HCT116 (cell line): ENCODE measurements at regions not wholly inside any gene's neighbourhood (a gene's known extent, or its start where the extent isn't known, plus 50 kb on each side); places are given as distances from the start of the nearest gene placed in this dataset.

Experiments
- ATAC-seq: fragments of 200-7000 bp; cut with Tn5 transposase; 2 replicates; pipeline ENCODE4 v1.9.1; 2020; ENCODE audit warnings: mild to moderate bottlenecking, moderate library complexity
- BruUV-seq: library from RNA; stranded (reverse); fragments of 400-500 nt; replicated peaks from 2 replicates; lab custom pipeline; 2021; lab: Mats Ljungman, UMichigan
- CTCF ChIA-PET: fragments of 300-600 bp; sonication (Branson Sonifier 250); formaldehyde crosslinking; loops from one replicate; lab custom pipeline; 2021; ENCODE audit warnings: antibody characterized with exemption; lab: Charles Lee
- POLR2A ChIA-PET: fragments of 300-600, 350-600 bp; sonication (Branson Sonifier 250); formaldehyde crosslinking; loops from one replicate; lab custom pipeline; 2021; ENCODE audit warnings: antibody characterized with exemption; lab: Charles Lee
- RAD21 ChIA-PET, 2 experiments: fragments of 300-600 bp; sonication (Branson Sonifier 250); formaldehyde crosslinking; loops; one replicate each; lab custom pipeline; 2023; ENCODE audit warnings: low total read pairs in 2 of 2; ENCODE audit not compliant: uncharacterized antibody in 2 of 2, unreplicated experiment in 2 of 2, low non-redundant PET in 1 of 2; lab: Charles Lee
- DNase-seq: peaks from one replicate; pipeline ENCODE4 v3.0.0-alpha.2; 2010; ENCODE audit warnings: low read depth, low spot score
- H2AFZ ChIP-seq: fragments of 200-600 bp; shearing (Covaris generic), sonication (generic); 2 replicates; pipeline ENCODE4 v1.6.1; 2017; ENCODE audit warnings: low read depth, mixed run types, mixed read lengths, antibody characterized with exemption, low read length; ENCODE audit not compliant: poor library complexity, severe bottlenecking
- H3K27ac ChIP-seq: 2 replicates; pipeline ENCODE4 v1.5.1; 2012; ENCODE audit warnings: low read depth, low read length
- H3K27me3 ChIP-seq: fragments of 200-600 bp; sonication (generic); 2 replicates; pipeline ENCODE4 v1.6.1; 2016; ENCODE audit warnings: mixed run types, low read length, mixed read lengths; ENCODE audit not compliant: insufficient read depth
- H3K36me3 ChIP-seq, 2 experiments: fragments of 200-500 bp in 1 of 2; fragments of 200-600 bp in 1 of 2; sonication (Bioruptor generic) in 1 of 2; sonication (generic) in 1 of 2; 2 replicates each; pipeline versions ENCODE4 v1.5.1 to v1.6.1; 2014 to 2016; ENCODE audit warnings: low read length in 2 of 2, inconsistent platforms in 1 of 2, mixed read lengths in 1 of 2, mixed run types in 1 of 2; ENCODE audit not compliant: insufficient read depth in 2 of 2, control insufficient read depth in 1 of 2
- H3K4me1 ChIP-seq, 2 experiments: fragments of 200-600 bp in 1 of 2; sonication (generic) in 1 of 2; 2 replicates each; pipeline versions ENCODE4 v1.5.1 to v1.6.1; 2012 to 2017; ENCODE audit warnings: low read length in 2 of 2, inconsistent platforms in 1 of 2, mild to moderate bottlenecking in 1 of 2, mixed read lengths in 1 of 2, mixed run types in 1 of 2, moderate library complexity in 1 of 2; ENCODE audit not compliant: insufficient read depth in 2 of 2, control insufficient read depth in 1 of 2
- H3K4me2 ChIP-seq: fragments of 200-600 bp; sonication (generic); 2 replicates; pipeline ENCODE4 v1.6.1; 2017; ENCODE audit warnings: mixed run types, low read length, mixed read lengths
- H3K4me3 ChIP-seq, 2 experiments: fragments of 200-600 bp in 1 of 2; sonication (generic) in 1 of 2; replicated peaks in 1 of 2; 2 replicates each; pipeline ENCODE4 v1.5.1; 2011 to 2016; ENCODE audit warnings: low read length in 2 of 2, control low read depth in 1 of 2, low read depth in 1 of 2, mild to moderate bottlenecking in 1 of 2, mixed read lengths in 1 of 2, mixed run types in 1 of 2
- H3K79me2 ChIP-seq: fragments of 200-600 bp; sonication (generic); 2 replicates; pipeline ENCODE4 v1.6.1; 2017; ENCODE audit warnings: mild to moderate bottlenecking, mixed run types, low read length, moderate library complexity, mixed read lengths; ENCODE audit not compliant: insufficient read depth
- H3K9ac ChIP-seq: fragments of 200-600 bp; sonication (generic); 2 replicates; pipeline ENCODE4 v1.6.1; 2016; ENCODE audit warnings: low read length, mixed read lengths
- H3K9me2 ChIP-seq: fragments of 200-600 bp; sonication (generic), shearing (Covaris generic); 2 replicates; pipeline ENCODE4 v1.6.1; 2017; ENCODE audit warnings: mixed run types, mild to moderate bottlenecking, moderate library complexity; ENCODE audit not compliant: insufficient read depth
- H3K9me3 ChIP-seq, 2 experiments: fragments of 200-500 bp in 1 of 2; fragments of 200-600 bp in 1 of 2; sonication (Bioruptor generic) in 1 of 2; sonication (generic) in 1 of 2; 2 replicates each; pipeline ENCODE4 v1.6.1; 2014 to 2017; ENCODE audit warnings: low read length in 2 of 2, mixed read lengths in 2 of 2, inconsistent platforms in 1 of 2, low read depth in 1 of 2, mild to moderate bottlenecking in 1 of 2, mixed run types in 1 of 2, moderate library complexity in 1 of 2; ENCODE audit not compliant: control insufficient read depth in 1 of 2, insufficient read depth in 1 of 2
- H4K20me1 ChIP-seq: fragments of 200-600 bp; sonication (generic), shearing (Covaris generic); 2 replicates; pipeline ENCODE4 v1.6.1; 2017; ENCODE audit warnings: mixed run types, mild to moderate bottlenecking, moderate library complexity; ENCODE audit not compliant: insufficient read depth
- ATF3 ChIP-seq: IDR thresholded peaks from 2 replicates; pipeline ENCODE4 v1.6.1; 2012
- CBX3 ChIP-seq: IDR thresholded peaks from 2 replicates; pipeline ENCODE4 v1.6.1; 2012; ENCODE audit warnings: low read depth
- CEBPB ChIP-seq: IDR thresholded peaks from 2 replicates; pipeline ENCODE4 v1.6.1; 2012; ENCODE audit warnings: low read depth
- EGR1 ChIP-seq: IDR thresholded peaks from 2 replicates; pipeline ENCODE4 v1.6.1; 2012; ENCODE audit warnings: low read depth
- ELF1 ChIP-seq: IDR thresholded peaks from 2 replicates; pipeline ENCODE4 v1.6.1; 2012; ENCODE audit warnings: low read depth, borderline replicate concordance
- EZH2 ChIP-seq: fragments of 200-600 bp; sonication (generic); IDR thresholded peaks from 2 replicates; pipeline ENCODE4 v1.6.1; 2017; ENCODE audit warnings: antibody characterized with exemption, mixed run types
- EZH2phosphoT487 ChIP-seq: fragments of 200-600 bp; IDR thresholded peaks from 2 replicates; pipeline ENCODE4 v1.6.1; 2018; ENCODE audit warnings: antibody characterized with exemption, borderline replicate concordance
- FOSL1 ChIP-seq: IDR thresholded peaks from 2 replicates; pipeline ENCODE4 v1.6.1; 2012; ENCODE audit warnings: low read depth
- JUND ChIP-seq: IDR thresholded peaks from 2 replicates; pipeline ENCODE4 v1.6.1; 2012
- POLR2A ChIP-seq: IDR thresholded peaks from 2 replicates; pipeline ENCODE4 v1.7.0; 2011; ENCODE audit warnings: borderline replicate concordance; ENCODE audit not compliant: insufficient read depth, insufficient read length; ENCODE audit errors: extremely low read depth
- POLR2AphosphoS5 ChIP-seq: IDR thresholded peaks from 2 replicates; pipeline ENCODE4 v1.6.1; 2011; ENCODE audit warnings: mild to moderate bottlenecking, low read depth, low read length, moderate library complexity
- RAD21 ChIP-seq: IDR thresholded peaks from 2 replicates; pipeline ENCODE4 v1.6.1; 2012; ENCODE audit warnings: low read depth, mild to moderate bottlenecking
- SIN3A ChIP-seq: IDR thresholded peaks from 2 replicates; pipeline ENCODE4 v1.6.1; 2012; ENCODE audit warnings: low read depth
- SRF ChIP-seq: IDR thresholded peaks from 2 replicates; pipeline ENCODE4 v1.6.1; 2012; ENCODE audit warnings: low read depth
- TCF7L2 ChIP-seq: IDR thresholded peaks from 2 replicates; pipeline ENCODE4 v1.7.0; 2011; ENCODE audit warnings: borderline replicate concordance, inconsistent platforms; ENCODE audit not compliant: insufficient read depth, insufficient read length; ENCODE audit errors: extremely low read depth
- YY1 ChIP-seq: IDR thresholded peaks from 2 replicates; pipeline ENCODE4 v1.6.1; 2011; ENCODE audit warnings: low read length, low read depth, moderate library complexity, mild to moderate bottlenecking; ENCODE audit not compliant: insufficient replicate concordance; ENCODE audit errors: extremely low read depth
- ZFX ChIP-seq: fragments of 450-650 bp; IDR thresholded peaks from 2 replicates; pipeline ENCODE4 v1.6.1; 2017
- ZNF274 ChIP-seq: fragments of 200-500 bp; sonication (Bioruptor generic); IDR thresholded peaks from 2 replicates; pipeline ENCODE4 v1.6.1; 2014; ENCODE audit warnings: mild to moderate bottlenecking, low read depth, low read length, inconsistent platforms
- intact Hi-C: fragments of 100-400 bp; cut with micrococcal nuclease; formaldehyde crosslinking; loops from 2 replicates; pipeline ENCODE4 v1.10.0; 2022
- TF ChIP-seq, protein P1 (sequence below), 3 experiments: fragments of 200-600 bp in 1 of 3; sonication (generic) in 1 of 3; IDR thresholded peaks in 2 of 3; conservative IDR thresholded peaks in 1 of 3; 2 replicates each; pipeline ENCODE4 v1.5.1; 2012 to 2017; ENCODE audit warnings: low read depth in 2 of 3, low read length in 2 of 3, antibody characterized with exemption in 1 of 3, borderline replicate concordance in 1 of 3, control low read depth in 1 of 3, mild to moderate bottlenecking in 1 of 3, mixed read lengths in 1 of 3, mixed run types in 1 of 3, moderate library complexity in 1 of 3; ENCODE audit not compliant: insufficient read depth in 1 of 3
- TF ChIP-seq, protein P2 (sequence below): IDR thresholded peaks from 2 replicates; pipeline ENCODE4 v1.6.1; 2012

DNA sequence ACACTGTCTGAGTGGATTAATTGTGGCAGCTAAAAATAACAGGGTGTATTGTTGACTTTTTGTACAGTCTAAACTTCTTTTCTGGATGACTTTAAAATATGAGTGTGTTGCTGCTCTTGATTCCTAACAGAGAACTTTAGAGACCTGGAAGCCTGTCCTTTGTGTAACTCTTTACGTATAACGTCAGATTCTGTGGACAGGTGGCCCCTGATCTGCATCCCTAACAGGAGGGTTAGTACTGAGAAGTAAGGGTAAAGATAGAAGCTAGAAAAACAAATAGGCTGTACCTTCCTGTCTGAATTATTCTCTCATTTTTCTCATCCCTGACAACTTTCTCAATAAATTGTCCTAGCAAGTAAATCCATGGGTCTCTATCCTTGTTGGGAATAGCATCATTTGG is 105.7 kb upstream of the LIMCH1 start:
- TF ChIP-seq ZNF274, result no peak
- TF ChIP-seq ATF3, result no peak
- TF ChIP-seq EZH2phosphoT487, result no peak
- TF ChIP-seq, protein P1, sequence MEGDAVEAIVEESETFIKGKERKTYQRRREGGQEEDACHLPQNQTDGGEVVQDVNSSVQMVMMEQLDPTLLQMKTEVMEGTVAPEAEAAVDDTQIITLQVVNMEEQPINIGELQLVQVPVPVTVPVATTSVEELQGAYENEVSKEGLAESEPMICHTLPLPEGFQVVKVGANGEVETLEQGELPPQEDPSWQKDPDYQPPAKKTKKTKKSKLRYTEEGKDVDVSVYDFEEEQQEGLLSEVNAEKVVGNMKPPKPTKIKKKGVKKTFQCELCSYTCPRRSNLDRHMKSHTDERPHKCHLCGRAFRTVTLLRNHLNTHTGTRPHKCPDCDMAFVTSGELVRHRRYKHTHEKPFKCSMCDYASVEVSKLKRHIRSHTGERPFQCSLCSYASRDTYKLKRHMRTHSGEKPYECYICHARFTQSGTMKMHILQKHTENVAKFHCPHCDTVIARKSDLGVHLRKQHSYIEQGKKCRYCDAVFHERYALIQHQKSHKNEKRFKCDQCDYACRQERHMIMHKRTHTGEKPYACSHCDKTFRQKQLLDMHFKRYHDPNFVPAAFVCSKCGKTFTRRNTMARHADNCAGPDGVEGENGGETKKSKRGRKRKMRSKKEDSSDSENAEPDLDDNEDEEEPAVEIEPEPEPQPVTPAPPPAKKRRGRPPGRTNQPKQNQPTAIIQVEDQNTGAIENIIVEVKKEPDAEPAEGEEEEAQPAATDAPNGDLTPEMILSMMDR (IDR thresholded peaks at IDR 0.05 in 2 of 3, conservative IDR thresholded peaks at IDR 0.05 in 1 of 3; ENCODE audit: borderline replicate concordance in 1 of 3, insufficient read depth in 1 of 3, low read depth in 2 of 3, low read length in 2 of 3), result no peak
- no peak for TF ChIP-seq FOSL1
- TF ChIP-seq RAD21, result no peak
- TF ChIP-seq, protein P2, sequence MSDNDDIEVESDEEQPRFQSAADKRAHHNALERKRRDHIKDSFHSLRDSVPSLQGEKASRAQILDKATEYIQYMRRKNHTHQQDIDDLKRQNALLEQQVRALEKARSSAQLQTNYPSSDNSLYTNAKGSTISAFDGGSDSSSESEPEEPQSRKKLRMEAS, result no peak
- no peak for TF ChIP-seq EZH2
- no peak for TF ChIP-seq CBX3
- TF ChIP-seq POLR2A, result no peak
- no peak for TF ChIP-seq SIN3A
- TF ChIP-seq ELF1, result no peak
- TF ChIP-seq POLR2AphosphoS5, result no peak
- no peak for TF ChIP-seq EGR1
- no peak for TF ChIP-seq ZFX
- no peak for TF ChIP-seq YY1
- TF ChIP-seq TCF7L2, result no peak
- no peak for TF ChIP-seq SRF
- no peak for TF ChIP-seq CEBPB
- TF ChIP-seq JUND, result no peak
- TF ChIP-seq, all 23 proteins: peak for 0
- H3K4me3 ChIP-seq, result no peak overlapping the region
- no peak overlapping the region for H2AFZ ChIP-seq
- H3K9me2 ChIP-seq, result no peaks in the 10 kb centered on the region
- no peaks in the 10 kb centered on the region for H3K36me3 ChIP-seq
- no TSS peak for BruUV-seq
- intact Hi-C loops, result no loop called here
- H3K9me3 ChIP-seq, result no peaks in the 10 kb centered on the region
- no peaks in the 10 kb centered on the region for H3K27me3 ChIP-seq
- no peaks in the 10 kb centered on the region for H3K79me2 ChIP-seq
- H3K9ac ChIP-seq, result no peak overlapping the region
- no peaks in the 10 kb centered on the region for H4K20me1 ChIP-seq
- ATAC-seq (no peak), DNase-seq (no peak)
- ChIA-PET POLR2A (no interaction called here), RAD21 (no interaction called here), CTCF (no interaction called here)
- no peaks in the 10 kb centered on the region for H3K4me1 ChIP-seq
- H3K27ac ChIP-seq, result no peak overlapping the region
- no peak overlapping the region for H3K4me2 ChIP-seq
